ENCODE measurements at regions not wholly inside any gene's neighbourhood (a gene's known extent, or its start where the extent isn't known, plus 50 kb on each side); places are given as distances from the start of the nearest gene placed in this dataset.

- ATAC-seq = no peak
Observed at GRCh38 chr9:134967547-134967930, 49.8 kb upstream of the FCN1 start.

DNA sequence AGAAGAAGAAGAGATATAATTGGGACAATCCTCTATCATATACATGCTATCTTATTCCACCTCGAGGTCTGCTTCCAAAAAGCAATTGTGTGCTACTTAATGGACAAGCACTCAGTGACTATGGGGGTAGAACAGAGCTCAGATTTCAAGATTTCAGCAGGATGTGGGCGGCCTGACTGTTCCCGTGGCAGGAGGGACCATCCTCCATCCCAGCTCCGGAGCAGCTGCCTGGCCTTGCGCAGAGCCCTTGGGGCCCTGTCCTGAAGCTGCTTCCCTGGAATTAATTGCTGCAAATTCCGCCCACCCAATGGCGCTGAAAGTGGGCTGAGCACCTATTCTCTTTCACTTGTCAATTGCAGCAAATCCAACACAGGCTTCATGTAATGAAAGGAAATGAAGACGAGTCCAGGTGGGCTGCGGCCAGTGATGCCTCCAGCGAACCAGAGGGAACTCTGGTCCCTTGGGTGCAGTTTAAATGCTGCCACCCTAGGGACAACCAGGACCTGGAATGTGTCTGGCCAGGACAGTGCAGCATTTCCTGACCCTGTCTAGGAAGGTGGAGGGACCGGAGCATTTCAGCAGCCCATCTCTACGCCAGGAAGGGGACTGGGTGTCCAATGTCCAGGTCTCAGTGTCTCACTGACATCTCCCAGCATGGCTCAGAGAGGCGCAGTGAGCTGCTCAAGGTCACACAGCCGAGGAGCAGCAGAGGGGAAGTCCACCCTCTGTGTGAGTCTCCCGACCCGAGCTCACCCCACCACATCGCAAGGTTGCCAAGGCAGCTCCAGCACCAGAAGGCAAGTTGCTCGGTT, 50.5 kb upstream of the FCN1 start:
- no peak for ATAC-seq

DNA sequence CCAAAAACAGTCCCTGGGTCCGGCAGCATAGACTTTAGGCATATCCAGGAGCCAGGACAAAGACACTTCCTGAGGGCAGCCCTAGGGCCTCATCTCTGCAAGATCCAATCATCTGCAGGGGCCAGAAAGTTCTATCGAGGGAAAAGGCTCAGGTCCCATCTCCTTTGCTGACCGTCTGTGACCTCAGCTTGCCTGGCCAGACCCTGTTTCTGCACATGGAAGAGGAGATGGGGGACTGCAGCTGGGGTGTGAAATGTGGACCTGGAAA, 51.0 kb upstream of the FCN1 start:
- no peak for ATAC-seq

DNA sequence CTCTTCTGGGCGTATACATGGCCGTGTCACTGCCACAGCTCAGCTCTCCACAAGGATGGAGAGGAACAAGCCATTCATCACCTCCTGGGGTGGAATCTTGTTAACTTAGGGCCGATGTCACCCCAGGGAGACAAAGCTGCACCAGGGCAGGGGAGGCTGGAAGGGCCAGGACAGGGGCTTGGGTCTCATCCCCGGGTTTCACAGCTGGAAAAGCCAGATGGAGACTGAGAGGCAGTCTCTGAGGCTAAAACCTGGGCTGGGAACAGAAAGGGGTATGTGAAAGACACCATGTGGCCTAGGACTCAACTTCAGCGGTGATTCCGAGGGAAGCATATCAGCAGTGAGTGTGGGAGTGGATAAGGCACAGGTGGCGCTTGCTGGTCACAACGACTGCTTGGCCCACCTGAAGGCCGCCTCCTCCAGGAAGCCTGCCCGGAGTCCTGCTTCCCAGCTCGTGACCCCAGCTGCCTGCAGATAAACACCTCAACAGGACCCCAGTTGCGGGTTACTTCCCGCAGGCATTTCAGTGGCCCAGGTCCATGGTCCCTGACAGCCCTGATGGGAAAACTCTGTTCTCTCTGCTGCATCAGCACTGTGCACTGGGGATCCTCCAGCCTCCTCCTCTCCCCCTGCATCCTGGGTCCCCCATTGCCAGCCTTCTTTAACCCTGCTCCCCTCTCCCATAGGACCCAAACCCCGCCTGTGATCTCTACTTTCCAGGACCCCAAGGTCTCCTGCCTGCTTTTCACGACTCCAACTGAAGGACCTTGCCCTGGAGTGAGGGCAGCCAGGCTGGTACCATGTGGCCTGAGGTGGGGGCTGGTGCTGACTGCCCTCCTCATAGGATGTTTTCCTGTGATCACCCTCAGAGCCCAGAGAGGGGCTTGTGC, 51.7 kb upstream of the FCN1 start:
- ATAC-seq = no peak

DNA sequence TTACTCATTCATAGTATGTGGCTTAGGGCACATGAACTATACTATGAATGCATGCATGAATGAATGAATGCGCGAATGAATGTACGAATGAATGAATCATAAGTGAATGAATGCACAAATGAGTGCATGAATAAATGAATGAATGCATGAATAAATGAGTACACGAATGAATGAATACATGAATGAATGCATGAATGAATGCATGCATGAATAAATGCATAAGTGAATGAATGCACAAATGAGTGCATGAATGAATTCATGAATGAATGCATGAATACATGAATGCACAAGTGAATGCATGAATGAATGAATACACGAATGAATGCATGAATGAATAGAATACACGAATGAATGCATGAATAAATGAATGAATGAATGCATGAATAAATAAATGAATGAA, 52.5 kb upstream of the FCN1 start:
- ATAC-seq = no peak

GRCh38 chr9:134970719-134971118, 53.0 kb upstream of the FCN1 start:
- no peak for ATAC-seq

- ATAC-seq = no peak
Observed at GRCh38 chr9:134971196-134971595, 53.5 kb upstream of the FCN1 start.

- ATAC-seq = no peak
Observed at GRCh38 chr9:134971696-134972095, 54.0 kb upstream of the FCN1 start.

DNA sequence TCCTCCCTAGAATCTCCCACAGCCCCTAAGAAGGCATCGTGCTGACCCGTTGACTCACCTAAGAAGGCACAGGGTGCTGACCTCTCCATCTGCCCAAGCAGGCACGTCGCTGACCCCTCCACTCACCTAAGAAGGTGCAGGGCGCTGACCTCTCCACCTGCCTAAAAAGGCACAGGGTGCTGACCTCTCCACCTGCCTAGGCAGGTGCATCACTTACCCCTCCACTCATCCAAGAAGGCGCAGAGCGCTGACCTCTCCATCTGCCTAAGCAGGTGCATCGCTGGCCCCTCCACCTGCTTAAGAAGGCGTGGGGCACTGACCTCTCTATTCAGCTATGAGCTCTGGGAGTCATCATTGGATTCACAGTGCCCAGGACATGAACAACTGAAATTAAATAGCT, 54.4 kb upstream of the FCN1 start:
- no peak for ATAC-seq

- no peak for ATAC-seq
Observed at GRCh38 chr9:134975253-134975652, 57.5 kb upstream of the FCN1 start.

DNA sequence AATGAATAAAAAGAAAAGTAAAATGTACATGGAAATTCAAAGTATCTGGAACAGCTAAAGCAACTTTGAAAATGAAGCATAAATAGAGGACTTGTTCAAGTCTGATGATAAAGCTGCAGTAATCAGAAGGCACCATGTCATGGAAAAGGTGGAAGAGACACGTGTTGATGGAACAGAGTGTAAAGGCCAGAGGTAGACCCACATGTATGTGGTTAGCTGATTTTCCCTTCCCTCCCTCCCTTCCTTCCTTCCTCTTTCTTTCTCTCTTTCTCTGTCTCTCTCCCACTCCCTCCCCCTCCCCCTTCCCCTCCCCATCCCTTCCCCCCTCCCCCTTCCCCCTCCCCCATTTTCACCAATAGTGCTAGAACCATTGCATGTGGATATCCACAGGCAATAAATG, 58.7 kb upstream of the FCN1 start:
- ATAC-seq = no peak

DNA sequence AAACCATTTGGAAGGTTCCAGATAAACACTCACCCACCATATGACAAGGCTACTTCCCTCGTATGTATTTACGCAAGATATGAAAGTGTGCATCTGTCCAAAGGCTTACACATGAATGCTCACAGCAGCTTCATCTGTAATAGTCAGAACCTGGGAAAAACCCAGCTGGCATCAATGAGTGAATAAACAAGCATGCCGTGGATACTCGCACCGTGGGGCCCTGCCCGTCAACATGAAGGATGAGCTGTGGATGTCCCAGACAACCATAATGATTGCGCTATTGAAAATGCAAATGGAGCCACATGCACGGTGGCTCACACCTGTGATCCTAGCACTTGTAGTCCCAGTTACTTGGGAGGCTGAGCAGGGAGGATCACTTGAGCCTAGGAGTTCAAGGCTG, 60.6 kb upstream of the FCN1 start:
- no peak for ATAC-seq

- ATAC-seq = no peak
Observed at GRCh38 chr9:134980516-134980915, 62.8 kb upstream of the FCN1 start.

DNA sequence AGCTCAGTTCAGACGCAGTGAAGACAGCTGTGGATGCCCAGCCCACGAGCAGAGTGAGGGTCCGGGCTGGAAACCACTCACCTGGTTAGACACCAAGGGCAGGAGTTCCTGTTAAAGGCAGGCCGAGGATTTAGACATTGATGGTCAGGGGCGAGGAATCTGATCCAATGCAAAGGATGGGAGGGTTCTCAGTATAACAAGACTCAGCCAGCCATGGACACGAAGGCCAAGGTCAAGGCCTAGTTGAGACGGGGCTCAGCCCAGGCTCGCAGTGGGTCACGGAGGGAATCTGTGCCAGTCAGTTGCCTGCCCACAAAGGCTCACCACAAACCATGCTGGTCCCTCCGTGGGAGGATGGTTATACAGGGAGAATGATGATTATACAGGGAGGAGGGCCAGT, 63.3 kb upstream of the FCN1 start:
- no peak for ATAC-seq

DNA sequence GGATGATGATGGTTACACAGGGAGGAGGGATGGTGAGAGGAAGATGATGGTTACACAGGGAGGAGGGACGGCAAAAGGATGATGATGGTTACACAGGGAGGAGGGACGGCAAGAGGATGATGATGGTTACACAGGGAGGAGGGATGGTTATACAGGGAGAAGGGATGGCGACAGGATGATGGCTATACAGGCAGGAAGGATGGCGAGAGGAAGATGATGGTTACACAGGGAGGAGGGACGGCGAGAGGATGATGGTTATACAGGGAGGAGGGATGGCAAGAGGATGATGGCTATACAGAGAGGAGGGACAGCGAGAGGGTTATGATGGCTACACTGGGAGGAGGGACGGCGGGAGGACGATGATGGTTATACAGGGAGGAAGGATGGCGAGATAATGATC, 64.1 kb upstream of the FCN1 start:
- no peak for ATAC-seq

- ATAC-seq = no peak
Observed at GRCh38 chr9:134982311-134982710, 64.6 kb upstream of the FCN1 start.

DNA sequence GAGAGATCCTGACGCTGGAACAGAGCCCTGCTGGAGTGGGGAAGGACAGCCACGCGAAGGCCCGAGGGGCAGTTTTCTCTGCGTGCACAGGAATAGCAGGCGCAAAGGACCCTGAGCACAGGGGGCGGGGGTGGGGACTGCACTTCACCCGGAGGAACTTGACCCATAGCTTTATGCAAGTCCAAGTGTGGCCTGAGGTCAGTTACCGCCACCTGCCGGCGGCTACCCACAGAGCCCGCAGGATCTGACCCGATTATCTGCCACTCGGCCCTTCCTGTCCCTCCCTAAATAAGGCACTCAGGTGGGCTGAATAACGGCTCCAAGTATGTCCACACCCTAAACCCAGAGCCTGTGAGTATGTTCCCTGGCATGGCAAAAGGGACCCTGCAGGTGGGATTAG, 65.4 kb upstream of the FCN1 start:
- no peak for ATAC-seq

DNA sequence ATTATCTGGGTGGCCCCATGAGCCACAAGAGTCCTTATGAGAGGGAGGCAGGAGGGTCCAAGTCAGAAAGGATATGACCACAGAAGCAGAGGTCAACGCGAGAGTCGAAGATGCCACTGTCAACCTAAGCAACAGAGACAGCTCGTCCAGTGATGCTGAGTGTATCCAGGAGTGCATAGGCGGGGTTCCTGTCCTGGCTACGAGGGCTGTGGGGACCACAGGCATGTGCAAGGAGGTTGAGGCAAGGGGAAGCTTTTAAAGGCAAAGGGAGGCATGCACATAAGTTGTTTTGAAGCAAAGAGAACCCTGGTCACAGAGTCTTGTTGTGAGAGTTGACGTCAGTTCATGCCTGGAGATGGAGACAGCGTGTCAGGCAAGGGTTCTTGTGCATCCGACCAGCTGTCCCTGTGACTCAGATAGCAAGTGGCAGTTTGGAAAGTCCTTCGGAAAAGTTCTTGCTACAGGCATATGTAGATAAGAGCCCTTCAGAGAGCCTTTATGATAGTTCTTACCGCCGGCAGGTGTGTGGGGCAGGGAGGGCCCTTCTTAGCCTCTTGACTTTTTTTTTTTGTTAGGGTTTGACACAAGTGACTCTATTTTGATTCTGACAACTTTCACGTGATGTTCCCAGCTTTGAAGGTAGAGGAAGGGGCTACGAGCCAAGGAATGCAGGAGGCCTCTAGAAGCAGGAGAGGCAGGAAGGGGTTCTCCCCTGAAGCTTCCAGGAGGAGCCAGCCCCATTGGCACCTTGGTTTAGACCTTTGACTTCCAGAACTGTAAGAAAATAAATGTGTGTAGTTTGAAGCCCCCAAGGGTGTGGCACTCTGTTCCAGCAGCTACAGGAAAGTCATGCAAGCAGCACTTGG, 66.0 kb upstream of the FCN1 start:
- no peak for ATAC-seq

DNA sequence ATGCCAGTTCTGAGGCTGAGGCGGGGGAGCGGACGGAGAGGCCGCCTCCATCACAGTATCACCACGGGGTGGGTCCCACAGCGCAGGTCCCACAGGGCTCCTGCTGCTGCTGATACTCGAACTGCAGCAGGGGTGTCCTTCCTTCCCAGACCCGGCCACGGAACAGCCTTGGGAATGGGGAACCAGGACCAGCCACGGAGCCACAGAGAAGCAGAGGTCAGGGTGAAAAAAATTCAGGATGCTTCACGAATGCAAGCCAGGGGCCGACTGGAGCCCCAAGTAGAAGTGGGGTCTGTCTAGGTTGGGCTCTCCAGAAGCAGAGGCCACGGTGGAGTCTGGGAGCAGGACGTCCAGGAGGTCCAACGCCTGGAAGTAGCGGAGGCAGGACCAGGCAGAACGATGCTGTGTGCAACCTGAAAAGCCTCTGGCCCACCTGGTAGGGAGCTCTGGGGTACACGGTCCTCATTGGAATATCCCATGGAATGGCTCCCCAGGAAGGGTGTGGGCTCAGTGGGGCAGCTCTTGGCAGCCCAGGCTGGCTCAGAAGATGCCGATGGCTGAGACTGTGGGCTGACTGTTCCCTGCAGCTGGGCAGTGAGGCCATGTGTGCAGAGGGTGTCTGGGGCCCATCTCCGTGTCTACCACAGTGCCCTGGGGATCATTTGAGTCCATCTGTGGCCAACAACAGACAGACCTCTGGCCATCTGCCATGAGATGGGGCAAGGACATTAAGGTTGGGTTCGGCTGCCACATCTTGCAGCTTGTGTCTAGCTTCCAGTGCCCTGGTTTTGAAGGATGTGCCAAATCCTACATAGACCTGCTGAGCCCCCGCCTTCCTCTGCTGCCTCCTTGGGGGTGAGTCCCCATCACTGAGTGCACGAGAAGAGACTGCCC, 66.9 kb upstream of the FCN1 start:
- no peak for ATAC-seq

- ATAC-seq = no peak
Observed at GRCh38 chr9:134985451-134985850, 67.7 kb upstream of the FCN1 start.

- ATAC-seq = no peak
Observed at GRCh38 chr9:134986957-134987356, 69.2 kb upstream of the FCN1 start.

- no peak for ATAC-seq
Observed at GRCh38 chr9:134987376-134987775, 69.7 kb upstream of the FCN1 start.

Measured in esophagus mucosa (tissue), 1 donor.